ENCODE measurements at regions not wholly inside any gene's neighbourhood (a gene's known extent, or its start where the extent isn't known, plus 50 kb on each side); places are given as distances from the start of the nearest gene placed in this dataset.

DNA sequence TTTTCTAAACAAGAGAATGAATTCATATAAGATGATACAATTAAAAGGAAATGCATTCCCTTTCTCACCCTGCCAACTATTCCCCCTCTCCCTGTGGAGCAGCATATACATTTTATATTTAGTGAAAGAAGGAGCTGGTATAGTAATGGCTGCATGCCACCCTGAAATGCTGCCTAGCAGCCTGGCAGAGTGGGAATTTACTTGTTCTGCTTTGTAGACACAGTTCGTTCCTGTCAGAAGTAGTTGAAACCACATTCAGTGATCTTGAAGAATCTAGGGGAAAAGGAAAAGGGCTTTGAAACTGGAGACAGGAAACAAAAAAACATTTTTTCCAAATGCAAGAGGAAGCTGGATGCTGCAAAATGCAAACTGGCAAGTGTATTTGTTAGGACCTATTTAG lies 176.0 kb upstream of the PLEKHA5 start:
- Histone ChIP-seq H3K4me1 (ENCODE audit: control insufficient read depth, insufficient read depth, low read length) (no peaks in the 10 kb centered on the region), H3K27me3 (ENCODE audit: control insufficient read depth, insufficient read depth, low read length) (no peaks in the 10 kb centered on the region), H3K9ac (ENCODE audit: low read length) (no peak overlapping the region), H3K4me3 (ENCODE audit: low read length) (no peak overlapping the region), H3K36me3 (ENCODE audit: control insufficient read depth, insufficient read depth, low read length) (no peaks in the 10 kb centered on the region), H3K27ac (ENCODE audit: low read depth, low read length) (no peak overlapping the region)

DNA sequence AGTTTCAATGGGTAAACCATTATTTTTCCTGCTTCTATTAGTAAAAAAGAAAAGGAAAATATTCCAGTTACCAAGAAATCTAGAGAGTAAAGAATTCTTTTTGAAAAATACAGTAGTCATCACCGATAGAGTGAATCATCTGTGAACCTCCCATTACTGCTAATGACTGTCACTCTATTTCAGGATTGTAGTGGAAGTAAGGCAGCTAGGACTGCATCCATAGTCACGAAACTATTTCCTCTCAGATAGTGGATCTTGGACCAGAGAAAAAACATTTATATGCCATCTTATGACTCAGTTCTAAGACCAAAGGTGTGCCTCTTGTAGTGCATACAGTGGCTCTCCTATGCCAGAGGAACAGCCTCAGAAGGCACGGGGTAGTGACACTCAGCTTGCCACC lies 173.9 kb upstream of the PLEKHA5 start:
- Histone ChIP-seq H3K9ac (ENCODE audit: low read length) (no peak overlapping the region), H3K27ac (ENCODE audit: low read depth, low read length) (no peak overlapping the region), H3K27me3 (ENCODE audit: control insufficient read depth, insufficient read depth, low read length) (no peaks in the 10 kb centered on the region), H3K36me3 (ENCODE audit: control insufficient read depth, insufficient read depth, low read length) (no peaks in the 10 kb centered on the region), H3K4me3 (ENCODE audit: low read length) (no peak overlapping the region), H3K4me1 (ENCODE audit: control insufficient read depth, insufficient read depth, low read length) (no peaks in the 10 kb centered on the region)

DNA sequence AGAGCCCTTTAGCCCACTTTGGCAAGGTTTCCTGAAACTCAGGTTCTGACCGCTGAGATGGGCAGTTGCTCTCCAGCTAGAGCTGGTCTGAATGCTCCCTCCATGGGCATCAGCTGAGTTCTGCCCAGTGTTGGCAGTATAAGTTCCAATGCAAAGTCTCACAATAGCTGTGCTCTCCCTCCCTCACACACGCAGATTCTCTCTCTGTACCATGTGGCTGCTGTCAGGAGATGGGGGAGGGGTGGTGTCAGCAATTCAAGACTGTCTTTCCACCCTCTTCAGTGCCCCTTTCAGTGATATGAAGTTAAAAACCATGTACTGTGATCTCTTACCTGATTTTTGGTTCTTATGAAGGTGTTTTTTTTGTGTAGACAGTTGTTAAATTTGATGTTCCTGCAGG lies 164.3 kb upstream of the PLEKHA5 start:
- no peaks in the 10 kb centered on the region for H3K36me3 ChIP-seq (ENCODE audit: control insufficient read depth, insufficient read depth, low read length)
- H3K4me3 ChIP-seq (ENCODE audit: low read length): no peak overlapping the region
- H3K27ac ChIP-seq (ENCODE audit: low read depth, low read length): no peak overlapping the region
- no peaks in the 10 kb centered on the region for H3K27me3 ChIP-seq (ENCODE audit: control insufficient read depth, insufficient read depth, low read length)
- no peaks in the 10 kb centered on the region for H3K4me1 ChIP-seq (ENCODE audit: control insufficient read depth, insufficient read depth, low read length)
- no peak overlapping the region for H3K9ac ChIP-seq (ENCODE audit: low read length)

DNA sequence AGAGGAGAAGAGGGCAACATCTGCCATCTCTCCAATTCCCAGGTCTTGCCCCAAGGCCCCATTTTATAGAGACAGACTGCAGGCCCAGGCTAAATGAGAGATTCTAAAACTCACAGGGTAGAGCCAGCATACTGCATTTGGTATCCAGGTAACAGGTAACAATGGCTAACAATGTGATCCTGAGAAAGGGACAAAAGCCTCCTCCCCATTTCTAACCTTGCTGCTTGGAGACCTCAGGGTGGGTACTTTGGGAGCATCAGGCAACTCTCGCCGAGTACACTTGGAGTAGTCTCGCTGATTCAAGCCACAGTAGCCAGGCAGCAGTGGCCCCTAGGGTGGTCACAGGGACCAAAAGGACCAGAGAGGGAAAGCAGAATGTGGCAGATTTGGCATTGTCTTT lies 162.6 kb upstream of the PLEKHA5 start:
- H3K4me1 ChIP-seq (ENCODE audit: control insufficient read depth, insufficient read depth, low read length): no peaks in the 10 kb centered on the region
- no peaks in the 10 kb centered on the region for H3K36me3 ChIP-seq (ENCODE audit: control insufficient read depth, insufficient read depth, low read length)
- no peak overlapping the region for H3K4me3 ChIP-seq (ENCODE audit: low read length)
- H3K27ac ChIP-seq (ENCODE audit: low read depth, low read length): no peak overlapping the region
- no peaks in the 10 kb centered on the region for H3K27me3 ChIP-seq (ENCODE audit: control insufficient read depth, insufficient read depth, low read length)
- H3K9ac ChIP-seq (ENCODE audit: low read length): no peak overlapping the region

DNA sequence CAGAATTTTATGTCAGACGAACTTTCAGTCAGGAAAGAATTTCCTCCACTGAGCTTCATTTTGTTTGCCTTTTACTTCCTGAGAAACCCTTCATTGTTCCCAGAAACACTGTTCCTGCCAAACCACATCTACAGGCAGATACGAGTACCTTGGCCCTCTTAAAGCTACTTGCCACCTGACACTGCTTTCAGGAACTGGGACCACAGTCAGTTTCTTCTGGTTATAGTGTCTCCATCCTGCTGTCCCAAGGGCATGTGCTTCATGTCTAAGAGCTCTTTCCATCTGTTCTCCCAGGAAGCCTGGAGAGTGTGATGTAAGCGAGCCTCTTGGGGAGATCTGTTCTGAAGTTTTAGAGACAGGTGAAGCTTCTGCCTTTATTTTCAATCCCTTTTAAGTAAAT lies 161.7 kb upstream of the PLEKHA5 start:
- H3K4me3 ChIP-seq (ENCODE audit: low read length): no peak overlapping the region
- no peak overlapping the region for H3K9ac ChIP-seq (ENCODE audit: low read length)
- no peaks in the 10 kb centered on the region for H3K27me3 ChIP-seq (ENCODE audit: control insufficient read depth, insufficient read depth, low read length)
- no peaks in the 10 kb centered on the region for H3K4me1 ChIP-seq (ENCODE audit: control insufficient read depth, insufficient read depth, low read length)
- no peaks in the 10 kb centered on the region for H3K36me3 ChIP-seq (ENCODE audit: control insufficient read depth, insufficient read depth, low read length)
- H3K27ac ChIP-seq (ENCODE audit: low read depth, low read length): no peak overlapping the region

DNA sequence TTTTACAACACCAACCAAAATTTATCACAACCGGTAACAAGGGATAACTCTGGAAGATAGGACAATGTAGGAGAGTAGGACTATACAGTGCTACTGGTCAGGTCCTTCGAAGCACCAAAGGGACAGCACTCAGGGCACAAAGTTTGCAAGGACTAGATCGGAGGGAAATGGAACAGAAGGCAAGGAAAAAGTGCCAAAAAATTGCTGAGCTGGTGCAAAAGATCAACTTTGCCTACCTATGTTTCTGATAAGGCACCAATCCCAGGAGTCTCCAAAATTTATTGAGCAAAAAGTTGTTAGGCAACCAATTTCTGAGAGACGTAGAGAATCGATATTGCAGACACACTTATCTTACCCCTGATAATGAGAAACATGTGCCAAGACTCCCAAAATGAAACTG lies 160.0 kb upstream of the PLEKHA5 start:
- Histone ChIP-seq H3K27me3 (ENCODE audit: control insufficient read depth, insufficient read depth, low read length) (no peaks in the 10 kb centered on the region), H3K4me1 (ENCODE audit: control insufficient read depth, insufficient read depth, low read length) (no peaks in the 10 kb centered on the region), H3K36me3 (ENCODE audit: control insufficient read depth, insufficient read depth, low read length) (no peaks in the 10 kb centered on the region), H3K27ac (ENCODE audit: low read depth, low read length) (no peak overlapping the region), H3K4me3 (ENCODE audit: low read length) (no peak overlapping the region), H3K9ac (ENCODE audit: low read length) (no peak overlapping the region)

DNA sequence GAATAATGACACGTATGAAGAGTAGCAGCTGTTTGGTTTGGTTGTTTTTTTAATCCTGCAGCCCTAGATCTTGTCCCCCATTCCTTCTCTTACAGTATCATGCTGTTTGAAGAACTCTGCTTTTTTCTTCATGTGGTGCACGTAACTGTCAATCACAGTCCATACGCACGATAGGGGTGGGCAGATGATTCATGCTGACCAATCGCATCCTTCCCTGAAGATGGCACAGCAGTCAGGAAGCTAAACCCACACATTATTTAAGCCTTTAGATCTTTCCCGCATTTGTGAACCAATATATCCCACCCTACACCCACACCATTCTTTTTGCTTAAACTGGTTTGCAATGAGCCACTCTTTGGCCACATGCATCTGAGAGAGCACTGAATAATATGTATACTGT lies 158.9 kb upstream of the PLEKHA5 start:
- H3K36me3 ChIP-seq (ENCODE audit: control insufficient read depth, insufficient read depth, low read length): no peaks in the 10 kb centered on the region
- H3K27ac ChIP-seq (ENCODE audit: low read depth, low read length): no peak overlapping the region
- H3K27me3 ChIP-seq (ENCODE audit: control insufficient read depth, insufficient read depth, low read length): no peaks in the 10 kb centered on the region
- no peaks in the 10 kb centered on the region for H3K4me1 ChIP-seq (ENCODE audit: control insufficient read depth, insufficient read depth, low read length)
- H3K9ac ChIP-seq (ENCODE audit: low read length): no peak overlapping the region
- no peak overlapping the region for H3K4me3 ChIP-seq (ENCODE audit: low read length)

DNA sequence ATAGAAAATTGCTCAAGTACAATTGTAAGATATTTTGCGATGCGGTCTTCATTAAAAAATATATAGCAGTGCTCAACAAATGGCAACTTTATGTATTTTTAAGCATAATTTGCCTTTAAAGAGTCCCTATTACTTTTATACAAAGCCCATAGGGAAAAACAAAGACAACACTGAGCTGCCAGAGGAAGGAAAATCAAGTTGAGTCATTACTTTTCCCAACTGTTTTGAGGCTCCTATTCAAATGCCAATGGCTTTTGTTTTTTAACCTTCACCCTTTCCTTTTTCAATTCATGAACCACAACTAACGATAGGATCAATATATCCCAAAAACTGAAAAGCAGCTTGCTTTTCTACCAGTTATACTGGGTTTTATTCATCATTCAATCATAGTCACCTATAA lies 157.6 kb upstream of the PLEKHA5 start:
- no peak overlapping the region for H3K9ac ChIP-seq (ENCODE audit: low read length)
- H3K4me1 ChIP-seq (ENCODE audit: control insufficient read depth, insufficient read depth, low read length): no peaks in the 10 kb centered on the region
- H3K27me3 ChIP-seq (ENCODE audit: control insufficient read depth, insufficient read depth, low read length): no peaks in the 10 kb centered on the region
- H3K36me3 ChIP-seq (ENCODE audit: control insufficient read depth, insufficient read depth, low read length): no peaks in the 10 kb centered on the region
- H3K4me3 ChIP-seq (ENCODE audit: low read length): no peak overlapping the region
- H3K27ac ChIP-seq (ENCODE audit: low read depth, low read length): no peak overlapping the region

DNA sequence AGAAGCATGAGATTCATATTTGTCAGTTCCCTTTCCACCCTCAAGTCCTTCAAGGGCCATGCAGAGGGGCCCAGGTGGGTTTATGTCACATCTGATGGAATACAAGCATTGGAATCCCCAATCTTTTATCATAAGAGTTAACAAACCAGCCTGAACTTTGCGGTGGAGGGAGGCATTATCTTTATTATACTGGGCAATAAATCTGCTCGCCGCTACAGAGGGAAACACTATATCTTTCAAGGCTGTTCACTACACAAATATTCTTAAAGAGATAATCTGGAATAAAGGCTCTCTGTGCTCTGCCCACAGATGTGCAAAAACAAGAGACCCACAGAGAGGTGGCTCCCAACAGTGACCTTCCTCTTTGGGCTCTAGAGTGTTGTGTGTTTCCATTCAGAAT lies 153.6 kb upstream of the PLEKHA5 start:
- Histone ChIP-seq H3K27ac (ENCODE audit: low read depth, low read length) (no peak overlapping the region), H3K9ac (ENCODE audit: low read length) (no peak overlapping the region), H3K4me1 (ENCODE audit: control insufficient read depth, insufficient read depth, low read length) (peaks cover 2% of the 10 kb centered on the region), H3K4me3 (ENCODE audit: low read length) (no peak overlapping the region), H3K27me3 (ENCODE audit: control insufficient read depth, insufficient read depth, low read length) (no peaks in the 10 kb centered on the region), H3K36me3 (ENCODE audit: control insufficient read depth, insufficient read depth, low read length) (no peaks in the 10 kb centered on the region)

DNA sequence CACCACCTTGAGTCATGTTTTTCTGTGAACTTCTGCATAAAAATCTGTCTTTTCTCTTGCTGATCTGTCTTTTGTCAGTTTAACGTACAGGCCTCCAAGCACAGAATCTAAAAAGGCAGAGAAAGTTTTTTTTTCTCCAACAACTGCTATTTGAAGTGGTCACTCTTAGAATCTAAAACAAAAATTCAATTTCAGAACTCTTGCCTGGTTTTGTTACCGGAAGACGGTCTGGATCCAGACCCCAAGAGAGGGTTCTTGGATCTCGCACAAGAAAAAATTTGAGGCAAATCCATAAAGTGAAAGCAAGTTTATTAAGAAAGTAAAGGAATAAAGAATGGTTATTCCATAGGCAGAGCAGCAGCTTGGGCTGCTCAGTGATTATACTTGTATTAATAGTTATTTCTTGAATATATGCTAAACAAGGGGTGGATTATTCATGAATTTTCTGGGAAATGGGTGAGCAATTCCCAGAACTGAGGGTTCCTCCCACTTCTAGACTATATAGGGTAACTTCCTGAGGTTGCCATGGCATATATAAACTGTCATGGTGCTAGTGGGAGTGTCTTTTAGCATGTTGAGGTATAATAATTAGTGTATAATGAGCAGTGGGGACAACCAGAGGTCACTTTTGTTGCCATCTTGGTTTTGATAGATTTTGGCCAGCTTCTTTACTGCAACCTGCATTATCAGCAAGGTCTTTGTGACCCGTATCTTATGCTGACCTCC lies 150.0 kb upstream of the PLEKHA5 start:
- Histone ChIP-seq H3K36me3 (ENCODE audit: control insufficient read depth, insufficient read depth, low read length) (no peaks in the 10 kb centered on the region), H3K4me3 (ENCODE audit: low read length) (no peak overlapping the region), H3K27ac (ENCODE audit: low read depth, low read length) (no peak overlapping the region), H3K27me3 (ENCODE audit: control insufficient read depth, insufficient read depth, low read length) (no peaks in the 10 kb centered on the region), H3K4me1 (ENCODE audit: control insufficient read depth, insufficient read depth, low read length) (peaks cover 2% of the 10 kb centered on the region), H3K9ac (ENCODE audit: low read length) (no peak overlapping the region)

DNA sequence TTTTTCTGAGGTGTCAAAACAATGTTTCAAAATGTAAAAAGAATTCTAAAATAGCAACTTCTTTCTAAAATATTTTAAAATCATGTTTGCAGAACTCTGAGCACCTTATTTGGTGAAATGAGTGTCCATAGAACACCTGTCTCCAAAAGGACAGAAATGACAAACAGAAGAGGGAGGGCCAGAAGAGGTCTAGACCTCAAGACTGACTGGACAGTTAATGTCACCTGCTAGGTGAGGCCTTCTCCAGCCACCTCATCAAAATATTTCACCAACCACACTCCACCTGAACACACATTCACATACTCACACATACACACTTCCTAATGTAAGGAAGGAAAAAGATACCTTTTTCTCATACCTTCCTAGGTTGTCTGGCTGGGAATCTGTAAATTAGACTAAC lies 147.8 kb upstream of the PLEKHA5 start:
- Histone ChIP-seq H3K36me3 (ENCODE audit: control insufficient read depth, insufficient read depth, low read length) (no peaks in the 10 kb centered on the region), H3K4me3 (ENCODE audit: low read length) (no peak overlapping the region), H3K9ac (ENCODE audit: low read length) (no peak overlapping the region), H3K27ac (ENCODE audit: low read depth, low read length) (no peak overlapping the region), H3K4me1 (ENCODE audit: control insufficient read depth, insufficient read depth, low read length) (peaks cover 2% of the 10 kb centered on the region), H3K27me3 (ENCODE audit: control insufficient read depth, insufficient read depth, low read length) (no peaks in the 10 kb centered on the region)

DNA sequence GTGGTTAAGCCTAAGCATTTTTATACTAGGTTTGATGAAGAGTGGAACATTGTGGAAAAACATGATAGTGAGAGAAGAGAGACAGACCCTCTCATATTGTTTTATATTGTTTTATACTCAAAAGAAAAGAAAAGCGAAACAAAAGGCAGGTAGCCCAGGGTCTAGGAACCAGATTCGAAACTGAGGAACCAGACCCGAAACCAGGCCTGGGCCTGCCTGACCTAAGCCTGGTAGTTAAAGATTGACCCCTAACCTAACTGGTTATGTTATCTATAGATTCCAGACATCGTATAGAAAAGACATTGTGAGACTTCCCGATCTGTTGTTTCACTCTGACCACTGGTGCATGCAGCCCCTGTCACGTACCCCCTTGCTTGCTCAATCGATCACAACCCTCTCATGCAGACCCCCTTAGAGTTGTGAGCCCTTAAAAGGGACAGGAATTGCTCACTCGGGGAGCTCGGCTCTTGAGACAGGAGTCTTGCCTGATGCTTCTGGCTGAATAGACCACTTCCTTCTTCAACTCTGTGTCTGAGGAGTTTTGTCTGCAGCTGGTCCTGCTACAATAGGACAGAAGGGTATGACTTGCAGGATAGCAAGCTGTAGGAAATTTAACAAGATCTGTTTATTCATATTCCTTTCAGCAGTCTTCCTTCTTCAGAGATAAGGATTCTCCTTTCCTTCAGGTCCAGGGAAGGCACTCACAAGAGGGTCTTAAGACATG lies 147.1 kb upstream of the PLEKHA5 start:
- H3K4me1 ChIP-seq (ENCODE audit: control insufficient read depth, insufficient read depth, low read length): peaks cover 2% of the 10 kb centered on the region
- H3K4me3 ChIP-seq (ENCODE audit: low read length): no peak overlapping the region
- no peak overlapping the region for H3K9ac ChIP-seq (ENCODE audit: low read length)
- no peak overlapping the region for H3K27ac ChIP-seq (ENCODE audit: low read depth, low read length)
- no peaks in the 10 kb centered on the region for H3K36me3 ChIP-seq (ENCODE audit: control insufficient read depth, insufficient read depth, low read length)
- H3K27me3 ChIP-seq (ENCODE audit: control insufficient read depth, insufficient read depth, low read length): no peaks in the 10 kb centered on the region

DNA sequence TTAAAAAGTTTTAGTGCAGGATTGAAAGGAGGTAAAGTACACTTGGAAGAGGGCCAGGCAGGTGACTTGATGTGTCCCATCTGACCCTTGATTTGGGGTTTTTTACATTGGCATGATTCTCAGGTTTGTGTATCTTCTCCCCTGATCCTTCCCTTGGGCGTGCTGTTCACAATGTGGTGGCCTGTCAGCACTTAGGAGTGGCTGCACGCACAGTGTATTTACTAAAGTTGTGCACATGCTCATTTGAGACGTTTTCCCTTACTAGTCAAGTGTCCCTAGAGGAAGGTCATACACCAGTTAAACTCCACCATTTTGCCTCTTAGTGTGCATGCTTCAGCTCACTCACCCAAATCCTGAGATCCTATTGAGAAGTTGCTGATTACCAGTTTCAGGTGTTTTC lies 145.7 kb upstream of the PLEKHA5 start:
- Histone ChIP-seq H3K4me1 (ENCODE audit: control insufficient read depth, insufficient read depth, low read length) (peaks cover 2% of the 10 kb centered on the region), H3K36me3 (ENCODE audit: control insufficient read depth, insufficient read depth, low read length) (no peaks in the 10 kb centered on the region), H3K9ac (ENCODE audit: low read length) (no peak overlapping the region), H3K27me3 (ENCODE audit: control insufficient read depth, insufficient read depth, low read length) (no peaks in the 10 kb centered on the region), H3K4me3 (ENCODE audit: low read length) (no peak overlapping the region), H3K27ac (ENCODE audit: low read depth, low read length) (no peak overlapping the region)
